ENCODE measurements at regions not wholly inside any gene's neighbourhood (a gene's known extent, or its start where the extent isn't known, plus 50 kb on each side); places are given as distances from the start of the nearest gene placed in this dataset.

DNA sequence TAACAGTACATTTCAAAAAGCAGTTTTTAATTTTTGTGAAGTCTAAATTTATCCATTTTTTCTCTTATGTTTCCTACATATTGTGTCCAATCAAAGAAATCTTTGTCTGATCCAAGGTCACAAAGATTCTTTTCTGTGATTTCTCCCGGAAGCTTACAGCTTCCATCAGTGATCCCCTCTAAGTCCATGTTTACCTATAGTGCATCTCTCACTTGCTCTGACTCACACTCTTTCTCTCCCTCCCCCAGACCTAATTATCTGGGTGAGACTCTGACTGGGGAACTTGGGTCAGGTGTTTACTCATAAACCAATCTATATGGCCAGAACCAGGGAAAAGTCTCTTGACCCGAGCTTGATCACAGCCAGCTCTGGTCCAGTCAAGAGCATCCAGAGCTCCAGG lies 224.4 kb downstream of the SPTSSA start:
- DNase-seq: no peak
- no peaks in the 10 kb centered on the region for H3K36me3 ChIP-seq (replicated peaks)
- no peaks in the 10 kb centered on the region for H3K27me3 ChIP-seq (replicated peaks)
- H3K27ac ChIP-seq: no peak overlapping the region
- in situ Hi-C loops (cut with HindIII; ENCODE audit: low pct_ligation_motif_present, low sequenced_read_pairs): no loop called here
- TF ChIP-seq, protein P1, sequence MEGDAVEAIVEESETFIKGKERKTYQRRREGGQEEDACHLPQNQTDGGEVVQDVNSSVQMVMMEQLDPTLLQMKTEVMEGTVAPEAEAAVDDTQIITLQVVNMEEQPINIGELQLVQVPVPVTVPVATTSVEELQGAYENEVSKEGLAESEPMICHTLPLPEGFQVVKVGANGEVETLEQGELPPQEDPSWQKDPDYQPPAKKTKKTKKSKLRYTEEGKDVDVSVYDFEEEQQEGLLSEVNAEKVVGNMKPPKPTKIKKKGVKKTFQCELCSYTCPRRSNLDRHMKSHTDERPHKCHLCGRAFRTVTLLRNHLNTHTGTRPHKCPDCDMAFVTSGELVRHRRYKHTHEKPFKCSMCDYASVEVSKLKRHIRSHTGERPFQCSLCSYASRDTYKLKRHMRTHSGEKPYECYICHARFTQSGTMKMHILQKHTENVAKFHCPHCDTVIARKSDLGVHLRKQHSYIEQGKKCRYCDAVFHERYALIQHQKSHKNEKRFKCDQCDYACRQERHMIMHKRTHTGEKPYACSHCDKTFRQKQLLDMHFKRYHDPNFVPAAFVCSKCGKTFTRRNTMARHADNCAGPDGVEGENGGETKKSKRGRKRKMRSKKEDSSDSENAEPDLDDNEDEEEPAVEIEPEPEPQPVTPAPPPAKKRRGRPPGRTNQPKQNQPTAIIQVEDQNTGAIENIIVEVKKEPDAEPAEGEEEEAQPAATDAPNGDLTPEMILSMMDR (IDR thresholded peaks at IDR 0.05; ENCODE audit: low read depth, low read length, missing control alignments): no peak
- no peak overlapping the region for H3K4me3 ChIP-seq (ENCODE audit: low read depth, low read length)

DNA sequence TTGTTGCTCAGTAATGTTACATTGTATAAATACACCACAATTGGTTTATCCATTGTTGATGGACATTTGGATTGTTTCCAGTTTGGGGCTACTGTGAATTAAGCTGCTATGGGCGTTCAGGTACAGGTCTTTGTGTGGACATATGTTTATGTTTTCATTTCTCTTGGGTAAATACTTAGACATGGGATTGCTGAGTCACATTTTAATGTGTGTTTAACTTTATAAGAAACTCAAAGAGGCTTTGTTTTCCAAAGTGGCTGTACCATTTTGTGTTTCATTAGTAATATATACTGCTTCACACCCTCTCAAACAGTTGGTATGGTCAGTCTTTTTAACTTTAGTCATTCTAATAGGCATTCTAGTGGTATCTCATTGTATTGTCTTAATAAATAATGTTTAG lies 225.0 kb downstream of the SPTSSA start:
- in situ Hi-C loops (cut with HindIII; ENCODE audit: low pct_ligation_motif_present, low sequenced_read_pairs): no loop called here
- TF ChIP-seq, protein P1 (IDR thresholded peaks at IDR 0.05; ENCODE audit: low read depth, low read length, missing control alignments): no peak
- no peak for DNase-seq
- Histone ChIP-seq H3K4me3 (ENCODE audit: low read depth, low read length) (no peak overlapping the region), H3K36me3 (replicated peaks) (no peaks in the 10 kb centered on the region), H3K27ac (no peak overlapping the region), H3K27me3 (replicated peaks) (no peaks in the 10 kb centered on the region)

DNA sequence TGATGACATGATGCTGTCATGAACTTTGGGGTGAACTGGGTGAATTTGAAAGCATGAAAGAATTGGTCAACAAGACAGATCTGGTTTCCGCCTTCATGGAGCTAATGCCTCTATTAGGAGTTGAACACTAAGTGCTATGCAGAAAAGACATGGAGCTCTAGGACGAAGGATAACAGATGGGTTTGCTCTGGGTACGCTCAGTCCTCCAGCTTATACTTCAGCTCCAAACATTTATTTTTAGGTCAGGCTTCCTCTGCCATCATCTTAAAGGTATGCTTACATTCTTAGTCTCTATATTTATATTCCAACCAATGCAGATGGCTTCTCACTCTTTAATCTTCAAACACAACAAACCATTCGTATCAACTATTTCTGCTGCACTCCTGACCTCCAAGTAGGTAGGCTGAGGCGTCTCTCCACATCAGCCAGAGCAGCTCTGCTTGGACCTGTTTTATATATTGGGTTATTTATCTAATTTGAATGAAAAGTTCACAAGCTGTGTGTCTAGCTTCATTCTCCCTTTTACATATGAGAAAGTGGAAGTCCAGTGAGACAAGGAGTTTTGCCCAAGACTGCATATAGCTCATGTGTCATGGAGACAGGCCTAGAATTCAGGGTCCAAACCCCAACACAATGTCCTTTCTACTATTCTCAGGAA lies 226.3 kb downstream of the SPTSSA start:
- H3K27ac ChIP-seq: no peak overlapping the region
- TF ChIP-seq, protein P1 (IDR thresholded peaks at IDR 0.05; ENCODE audit: low read depth, low read length, missing control alignments): no peak
- H3K4me3 ChIP-seq (ENCODE audit: low read depth, low read length): no peak overlapping the region
- in situ Hi-C loops (cut with HindIII; ENCODE audit: low pct_ligation_motif_present, low sequenced_read_pairs): no loop called here
- no peak for DNase-seq
- H3K27me3 ChIP-seq (replicated peaks): no peaks in the 10 kb centered on the region
- H3K36me3 ChIP-seq (replicated peaks): no peaks in the 10 kb centered on the region

DNA sequence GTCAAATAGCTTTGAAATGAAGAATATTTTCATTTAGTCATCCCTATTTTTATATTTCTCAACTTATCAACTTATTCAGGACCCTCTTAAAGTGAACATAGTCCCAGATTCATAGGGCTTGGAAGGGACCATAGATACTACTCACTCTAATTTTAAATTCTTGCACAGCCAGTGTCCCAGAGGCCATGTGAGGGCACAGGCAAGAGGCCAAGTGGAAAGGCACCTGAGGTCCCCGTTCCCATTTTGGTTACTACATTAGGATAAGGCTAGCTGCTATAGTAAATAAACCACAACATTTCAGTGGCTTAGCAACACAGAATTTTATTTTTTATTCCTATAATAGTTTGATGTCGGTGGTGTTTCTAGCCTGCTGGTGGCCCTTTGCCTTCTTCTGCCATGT lies 227.8 kb downstream of the SPTSSA start:
- in situ Hi-C loops (cut with HindIII; ENCODE audit: low pct_ligation_motif_present, low sequenced_read_pairs): no loop called here
- TF ChIP-seq, protein P1 (IDR thresholded peaks at IDR 0.05; ENCODE audit: low read depth, low read length, missing control alignments): no peak
- H3K36me3 ChIP-seq (replicated peaks): no peaks in the 10 kb centered on the region
- DNase-seq: no peak
- no peak overlapping the region for H3K27ac ChIP-seq
- no peaks in the 10 kb centered on the region for H3K27me3 ChIP-seq (replicated peaks)
- H3K4me3 ChIP-seq (ENCODE audit: low read depth, low read length): no peak overlapping the region

DNA sequence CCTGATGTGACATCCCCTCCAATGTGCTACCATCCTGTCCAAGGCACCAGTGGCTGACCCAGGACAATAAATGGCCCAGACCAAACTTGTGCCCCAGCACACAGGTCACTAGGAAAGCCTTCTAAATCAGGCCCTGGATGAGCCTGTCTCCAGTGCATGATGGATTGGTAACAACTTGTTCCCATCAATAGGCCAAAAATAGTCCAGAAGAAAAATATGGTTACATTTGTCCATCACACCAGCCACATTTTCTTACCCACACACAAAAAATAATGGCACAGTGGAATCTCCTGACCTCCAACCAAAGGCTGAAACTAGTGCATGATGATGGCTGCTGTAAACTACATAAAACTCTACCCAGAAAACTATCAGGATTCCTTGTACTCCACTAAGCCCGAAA lies 228.4 kb downstream of the SPTSSA start:
- in situ Hi-C loops (cut with HindIII; ENCODE audit: low pct_ligation_motif_present, low sequenced_read_pairs): no loop called here
- no peak overlapping the region for H3K27ac ChIP-seq
- no peak for DNase-seq
- no peaks in the 10 kb centered on the region for H3K36me3 ChIP-seq (replicated peaks)
- H3K27me3 ChIP-seq (replicated peaks): no peaks in the 10 kb centered on the region
- TF ChIP-seq, protein P1 (IDR thresholded peaks at IDR 0.05; ENCODE audit: low read depth, low read length, missing control alignments): no peak
- H3K4me3 ChIP-seq (ENCODE audit: low read depth, low read length): no peak overlapping the region

DNA sequence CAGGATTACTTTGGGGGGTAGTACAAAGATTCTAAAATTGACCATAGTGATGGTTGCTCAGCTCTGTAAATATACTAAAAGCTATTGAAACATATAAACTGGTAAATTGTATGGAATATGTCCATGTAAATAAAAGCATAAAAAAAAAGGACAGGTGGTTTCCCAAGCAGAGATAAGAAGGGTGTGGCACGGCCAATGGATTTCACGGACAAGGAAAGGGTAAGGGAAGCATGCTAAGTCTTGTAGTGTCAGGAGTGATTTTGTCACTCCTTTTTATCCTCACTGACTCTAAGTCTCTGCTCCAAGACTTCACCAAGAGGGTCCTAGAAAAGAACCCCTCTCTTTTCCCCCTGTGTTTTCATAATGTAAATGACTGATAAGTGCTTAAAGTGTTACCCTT lies 229.2 kb downstream of the SPTSSA start:
- Histone ChIP-seq H3K4me3 (ENCODE audit: low read depth, low read length) (no peak overlapping the region), H3K36me3 (replicated peaks) (no peaks in the 10 kb centered on the region), H3K27ac (no peak overlapping the region), H3K27me3 (replicated peaks) (no peaks in the 10 kb centered on the region)
- in situ Hi-C loops (cut with HindIII; ENCODE audit: low pct_ligation_motif_present, low sequenced_read_pairs): no loop called here
- DNase-seq: no peak
- TF ChIP-seq, protein P1 (IDR thresholded peaks at IDR 0.05; ENCODE audit: low read depth, low read length, missing control alignments): no peak

Data from brain microvascular endothelial cell (primary cell).